ENCODE measurements at regions not wholly inside any gene's neighbourhood (a gene's known extent, or its start where the extent isn't known, plus 50 kb on each side); places are given as distances from the start of the nearest gene placed in this dataset.

DNA sequence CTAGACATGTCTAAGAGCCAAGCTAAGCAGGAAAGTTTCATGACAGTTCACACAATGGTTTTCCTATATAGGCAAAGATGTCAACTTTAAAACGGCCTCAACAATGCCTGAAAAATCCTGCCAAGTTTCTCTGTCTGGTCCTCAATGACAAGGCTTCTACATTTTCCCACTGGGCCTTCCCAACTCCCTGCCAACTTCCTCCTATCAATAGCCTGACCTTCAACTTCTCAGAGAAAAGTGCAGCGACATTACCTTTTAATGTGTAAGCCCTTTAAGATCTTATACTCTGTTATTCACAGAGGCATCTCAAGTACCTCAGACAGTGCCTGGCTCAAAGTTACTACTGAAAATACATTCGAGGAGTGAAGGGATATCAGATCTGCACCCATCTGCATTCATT is 56.2 kb upstream of the BTBD3 start:
- TF ChIP-seq GATA1 (IDR thresholded peaks at IDR 0.05; ENCODE audit: low read depth, low read length): no peak
- no peak for TF ChIP-seq POLR2A (IDR thresholded peaks at IDR 0.05; ENCODE audit: low read length)
- DNase-seq: no peak

DNA sequence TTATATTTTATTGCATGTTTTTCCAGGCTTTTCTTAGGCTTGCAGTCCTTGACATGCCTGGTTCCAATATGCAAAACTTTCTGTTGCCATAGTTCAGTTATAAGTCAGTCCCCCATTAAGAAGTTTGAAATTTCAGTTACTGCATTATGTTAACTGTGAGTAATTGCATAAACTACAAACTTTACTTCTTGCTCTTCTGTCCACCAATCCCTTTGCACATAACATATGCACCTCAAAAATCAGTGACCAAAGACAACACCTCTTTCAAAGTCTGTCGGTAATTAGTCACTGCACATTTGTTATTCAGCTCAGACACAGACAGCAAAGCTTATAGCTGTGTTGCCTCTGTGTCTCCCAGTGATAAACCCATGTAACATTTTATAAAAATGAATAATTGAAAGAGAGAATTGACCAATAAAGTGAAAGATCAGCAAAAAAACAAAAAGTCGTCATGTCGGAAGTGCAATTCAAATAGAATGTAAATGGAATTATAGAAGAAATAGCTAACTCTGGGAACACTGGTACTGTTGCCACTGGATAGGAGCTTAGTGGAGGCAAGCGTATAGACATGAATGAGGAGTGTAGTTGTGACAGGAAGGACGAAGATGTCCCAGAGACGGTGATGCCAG is 50.3 kb upstream of the BTBD3 start:
- no peak for DNase-seq
- TF ChIP-seq POLR2A (IDR thresholded peaks at IDR 0.05; ENCODE audit: low read length) (no peak), GATA1 (IDR thresholded peaks at IDR 0.05; ENCODE audit: low read depth, low read length) (no peak)
